ENCODE measurements at regions not wholly inside any gene's neighbourhood (a gene's known extent, or its start where the extent isn't known, plus 50 kb on each side); places are given as distances from the start of the nearest gene placed in this dataset.

DNA sequence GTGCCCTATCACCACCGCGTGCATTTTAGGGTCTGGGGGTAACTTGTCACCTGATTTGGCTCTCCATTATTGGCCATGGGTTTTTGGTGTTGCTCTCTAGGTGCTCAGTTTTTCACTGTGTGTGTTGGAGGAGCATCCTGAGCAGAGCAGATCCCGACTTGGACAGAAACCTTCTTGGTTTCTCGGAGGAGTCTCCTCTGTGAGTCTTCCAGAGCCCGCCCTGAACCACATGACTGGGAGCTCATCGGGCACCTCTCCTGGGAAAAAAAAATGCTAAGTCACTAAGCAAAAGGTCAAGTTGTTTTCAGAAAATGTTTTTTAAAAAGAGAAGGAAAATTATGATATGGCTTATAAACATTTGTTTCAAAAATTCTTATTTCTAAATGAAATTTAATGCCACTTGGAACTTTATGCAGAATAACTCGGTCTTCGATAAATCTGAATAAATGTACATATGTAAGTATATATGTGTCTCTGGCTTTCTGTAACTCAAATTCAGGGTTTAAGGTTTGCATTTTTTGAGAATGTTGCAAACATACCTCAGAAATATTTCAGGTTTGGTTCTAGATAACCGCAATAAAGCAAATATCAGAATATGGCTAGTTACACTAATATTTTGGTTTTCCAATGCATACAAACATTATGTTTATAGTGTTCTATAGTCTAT is 255.2 kb downstream of the AUH start:
- TF ChIP-seq, protein P1, sequence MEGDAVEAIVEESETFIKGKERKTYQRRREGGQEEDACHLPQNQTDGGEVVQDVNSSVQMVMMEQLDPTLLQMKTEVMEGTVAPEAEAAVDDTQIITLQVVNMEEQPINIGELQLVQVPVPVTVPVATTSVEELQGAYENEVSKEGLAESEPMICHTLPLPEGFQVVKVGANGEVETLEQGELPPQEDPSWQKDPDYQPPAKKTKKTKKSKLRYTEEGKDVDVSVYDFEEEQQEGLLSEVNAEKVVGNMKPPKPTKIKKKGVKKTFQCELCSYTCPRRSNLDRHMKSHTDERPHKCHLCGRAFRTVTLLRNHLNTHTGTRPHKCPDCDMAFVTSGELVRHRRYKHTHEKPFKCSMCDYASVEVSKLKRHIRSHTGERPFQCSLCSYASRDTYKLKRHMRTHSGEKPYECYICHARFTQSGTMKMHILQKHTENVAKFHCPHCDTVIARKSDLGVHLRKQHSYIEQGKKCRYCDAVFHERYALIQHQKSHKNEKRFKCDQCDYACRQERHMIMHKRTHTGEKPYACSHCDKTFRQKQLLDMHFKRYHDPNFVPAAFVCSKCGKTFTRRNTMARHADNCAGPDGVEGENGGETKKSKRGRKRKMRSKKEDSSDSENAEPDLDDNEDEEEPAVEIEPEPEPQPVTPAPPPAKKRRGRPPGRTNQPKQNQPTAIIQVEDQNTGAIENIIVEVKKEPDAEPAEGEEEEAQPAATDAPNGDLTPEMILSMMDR (conservative IDR thresholded peaks at IDR 0.05; ENCODE audit: low read depth in 2 of 2): no peak
- TF ChIP-seq CREB1 (CRISPR knock-in tag; IDR thresholded peaks at IDR 0.05; ENCODE audit: low read depth): no peak
- no peak for TF ChIP-seq EZH2phosphoT487 (IDR thresholded peaks at IDR 0.05; ENCODE audit: unreplicated experiment)
- TF ChIP-seq, protein P2, sequence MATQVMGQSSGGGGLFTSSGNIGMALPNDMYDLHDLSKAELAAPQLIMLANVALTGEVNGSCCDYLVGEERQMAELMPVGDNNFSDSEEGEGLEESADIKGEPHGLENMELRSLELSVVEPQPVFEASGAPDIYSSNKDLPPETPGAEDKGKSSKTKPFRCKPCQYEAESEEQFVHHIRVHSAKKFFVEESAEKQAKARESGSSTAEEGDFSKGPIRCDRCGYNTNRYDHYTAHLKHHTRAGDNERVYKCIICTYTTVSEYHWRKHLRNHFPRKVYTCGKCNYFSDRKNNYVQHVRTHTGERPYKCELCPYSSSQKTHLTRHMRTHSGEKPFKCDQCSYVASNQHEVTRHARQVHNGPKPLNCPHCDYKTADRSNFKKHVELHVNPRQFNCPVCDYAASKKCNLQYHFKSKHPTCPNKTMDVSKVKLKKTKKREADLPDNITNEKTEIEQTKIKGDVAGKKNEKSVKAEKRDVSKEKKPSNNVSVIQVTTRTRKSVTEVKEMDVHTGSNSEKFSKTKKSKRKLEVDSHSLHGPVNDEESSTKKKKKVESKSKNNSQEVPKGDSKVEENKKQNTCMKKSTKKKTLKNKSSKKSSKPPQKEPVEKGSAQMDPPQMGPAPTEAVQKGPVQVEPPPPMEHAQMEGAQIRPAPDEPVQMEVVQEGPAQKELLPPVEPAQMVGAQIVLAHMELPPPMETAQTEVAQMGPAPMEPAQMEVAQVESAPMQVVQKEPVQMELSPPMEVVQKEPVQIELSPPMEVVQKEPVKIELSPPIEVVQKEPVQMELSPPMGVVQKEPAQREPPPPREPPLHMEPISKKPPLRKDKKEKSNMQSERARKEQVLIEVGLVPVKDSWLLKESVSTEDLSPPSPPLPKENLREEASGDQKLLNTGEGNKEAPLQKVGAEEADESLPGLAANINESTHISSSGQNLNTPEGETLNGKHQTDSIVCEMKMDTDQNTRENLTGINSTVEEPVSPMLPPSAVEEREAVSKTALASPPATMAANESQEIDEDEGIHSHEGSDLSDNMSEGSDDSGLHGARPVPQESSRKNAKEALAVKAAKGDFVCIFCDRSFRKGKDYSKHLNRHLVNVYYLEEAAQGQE (IDR thresholded peaks at IDR 0.05; ENCODE audit: unreplicated experiment): no peak
- TF ChIP-seq POLR2AphosphoS5 (IDR thresholded peaks at IDR 0.05; ENCODE audit: low read depth): no peak
- TF ChIP-seq EZH2 (IDR thresholded peaks at IDR 0.05; ENCODE audit: low read depth, unreplicated experiment): no peak
- no peak for TF ChIP-seq NANOG (IDR thresholded peaks at IDR 0.05; ENCODE audit: borderline replicate concordance)
